Liver (tissue), 3 donors: ENCODE measurements at regions not wholly inside any gene's neighbourhood (a gene's known extent, or its start where the extent isn't known, plus 50 kb on each side); places are given as distances from the start of the nearest gene placed in this dataset.

Experiments used
- CTCF ChIP-seq: fragments of 150-350 bp; IDR thresholded peaks from 2 replicates; pipeline ENCODE4 v1.5.1; 2017; ENCODE audit warnings: improper control_type of control experiment, low read depth, low read length; ENCODE audit not compliant: missing input control
- GABPA ChIP-seq, 2 donors: IDR thresholded peaks in 1 of 2; conservative IDR thresholded peaks in 1 of 2; 2 replicates each; pipeline ENCODE4 v1.6.1; 2016; ENCODE audit warnings: antibody characterized with exemption in 2 of 2, mild to moderate bottlenecking in 1 of 2, moderate library complexity in 1 of 2
- MAX ChIP-seq: IDR thresholded peaks from 2 replicates; pipeline ENCODE4 v1.6.1; 2016; ENCODE audit warnings: antibody characterized with exemption
- NR2F2 ChIP-seq: IDR thresholded peaks from 2 replicates; pipeline ENCODE4 v1.6.1; 2016; ENCODE audit warnings: antibody characterized with exemption
- RAD21 ChIP-seq, 2 donors: IDR thresholded peaks; 2 replicates each; pipeline ENCODE4 v1.6.1; 2016; ENCODE audit warnings: antibody characterized with exemption in 2 of 2, mild to moderate bottlenecking in 2 of 2
- REST ChIP-seq: IDR thresholded peaks from 2 replicates; pipeline ENCODE4 v1.6.1; 2016; ENCODE audit warnings: antibody characterized with exemption, mild to moderate bottlenecking
- RXRA ChIP-seq, 2 donors: IDR thresholded peaks; 2 replicates each; pipeline ENCODE4 v1.6.1; 2017 to 2018; ENCODE audit warnings: antibody characterized with exemption in 2 of 2, mild to moderate bottlenecking in 1 of 2
- SP1 ChIP-seq: IDR thresholded peaks from 2 replicates; pipeline ENCODE4 v1.6.1; 2018; ENCODE audit warnings: antibody characterized with exemption, mild to moderate bottlenecking
- TAF1 ChIP-seq: conservative IDR thresholded peaks from 2 replicates; pipeline ENCODE4 v1.6.1; 2016; ENCODE audit warnings: antibody characterized with exemption, mild to moderate bottlenecking
- YY1 ChIP-seq: IDR thresholded peaks from 2 replicates; pipeline ENCODE4 v1.6.1; 2016; ENCODE audit warnings: antibody characterized with exemption, mild to moderate bottlenecking
- ZBTB33 ChIP-seq: IDR thresholded peaks from 2 replicates; pipeline ENCODE4 v1.6.1; 2016; ENCODE audit warnings: antibody characterized with exemption
- donor health status: healthy.
- donor health status: healthy.

- TF ChIP-seq CTCF = no peak
- TF ChIP-seq MAX = no peak
- no peak for TF ChIP-seq SP1
- no peak for TF ChIP-seq RXRA (IDR thresholded peaks at IDR 0.05)
- TF ChIP-seq NR2F2 = no peak
- no peak for TF ChIP-seq REST
- no peak for TF ChIP-seq TAF1
- no peak for TF ChIP-seq ZBTB33
- TF ChIP-seq RAD21 (IDR thresholded peaks at IDR 0.05) = no peak
- no peak for TF ChIP-seq YY1
- no peak for TF ChIP-seq GABPA (IDR thresholded peaks at IDR 0.05 in 1 of 2, conservative IDR thresholded peaks at IDR 0.05 in 1 of 2)
Measured at GRCh38 chr15:35616498-35617271, 70.7 kb upstream of the DPH6 start.
